ENCODE measurements at regions not wholly inside any gene's neighbourhood (a gene's known extent, or its start where the extent isn't known, plus 50 kb on each side); places are given as distances from the start of the nearest gene placed in this dataset.

GRCh38 chr3:30181581-30181980 lies 424.8 kb upstream of the TGFBR2 start (continued):
- TF ChIP-seq PATZ1 (CRISPR knock-in tag; IDR thresholded peaks at IDR 0.05; ENCODE audit: borderline replicate concordance) (no peak), ARNTL (CRISPR knock-in tag; IDR thresholded peaks at IDR 0.05; ENCODE audit: borderline replicate concordance, low read depth) (no peak), ZNF8 (CRISPR knock-in tag; IDR thresholded peaks at IDR 0.05) (no peak), GLIS3 (CRISPR knock-in tag; IDR thresholded peaks at IDR 0.05) (no peak), ISL1 (CRISPR knock-in tag; IDR thresholded peaks at IDR 0.05) (no peak)

- TF ChIP-seq RARB (CRISPR knock-in tag; IDR thresholded peaks at IDR 0.05) (no peak), TOX (CRISPR knock-in tag; IDR thresholded peaks at IDR 0.05; ENCODE audit: borderline replicate concordance) (no peak)
- ATAC-seq = no peak
These were observed 423.0 kb upstream of the TGFBR2 start for GRCh38 chr3:30183421-30183820.

GRCh38 chr3:30184091-30184810 lies 422.1 kb upstream of the TGFBR2 start:
- TF ChIP-seq CSDC2 (CRISPR knock-in tag; IDR thresholded peaks at IDR 0.05) = no peak
- no peak for TF ChIP-seq ZNF70 (CRISPR knock-in tag; IDR thresholded peaks at IDR 0.05)
- TF ChIP-seq ZC3H10 (CRISPR knock-in tag; IDR thresholded peaks at IDR 0.05) = no peak
- no peak for TF ChIP-seq POU6F1 (CRISPR knock-in tag; IDR thresholded peaks at IDR 0.05; ENCODE audit: borderline replicate concordance, low read depth)
- TF ChIP-seq ARNTL (CRISPR knock-in tag; IDR thresholded peaks at IDR 0.05; ENCODE audit: borderline replicate concordance, low read depth) = no peak
- no peak for TF ChIP-seq GLIS3 (CRISPR knock-in tag; IDR thresholded peaks at IDR 0.05)
- no peak for TF ChIP-seq SNAI2 (CRISPR knock-in tag; IDR thresholded peaks at IDR 0.05)
- no peak for TF ChIP-seq BACH2 (CRISPR knock-in tag; IDR thresholded peaks at IDR 0.05; ENCODE audit: borderline replicate concordance)
- TF ChIP-seq ISL1 (CRISPR knock-in tag; IDR thresholded peaks at IDR 0.05) = no peak
- TF ChIP-seq OSR1 (CRISPR knock-in tag; IDR thresholded peaks at IDR 0.05) = no peak
- no peak for TF ChIP-seq ZNF8 (CRISPR knock-in tag; IDR thresholded peaks at IDR 0.05)
- TF ChIP-seq ESRRG (CRISPR knock-in tag; IDR thresholded peaks at IDR 0.05) = no peak
- TF ChIP-seq PATZ1 (CRISPR knock-in tag; IDR thresholded peaks at IDR 0.05; ENCODE audit: borderline replicate concordance) = no peak
- ATAC-seq = no peak

GRCh38 chr3:30185872-30186271 lies 420.5 kb upstream of the TGFBR2 start:
- no peak for ATAC-seq
- no peak for TF ChIP-seq ZNF70 (CRISPR knock-in tag; IDR thresholded peaks at IDR 0.05)
- no peak for TF ChIP-seq TOX (CRISPR knock-in tag; IDR thresholded peaks at IDR 0.05; ENCODE audit: borderline replicate concordance)
- no peak for TF ChIP-seq ZNF8 (CRISPR knock-in tag; IDR thresholded peaks at IDR 0.05)
- no peak for TF ChIP-seq ESRRG (CRISPR knock-in tag; IDR thresholded peaks at IDR 0.05)
- TF ChIP-seq TSHZ2 (CRISPR knock-in tag; IDR thresholded peaks at IDR 0.05) = no peak
- no peak for TF ChIP-seq SNAI2 (CRISPR knock-in tag; IDR thresholded peaks at IDR 0.05)
- TF ChIP-seq CSRNP3 (CRISPR knock-in tag; IDR thresholded peaks at IDR 0.05) = no peak
- TF ChIP-seq BACH2 (CRISPR knock-in tag; IDR thresholded peaks at IDR 0.05; ENCODE audit: borderline replicate concordance) = no peak
- TF ChIP-seq ZFP3 (CRISPR knock-in tag; IDR thresholded peaks at IDR 0.05) = no peak
- TF ChIP-seq CREB5 (CRISPR knock-in tag; IDR thresholded peaks at IDR 0.05; ENCODE audit: low read depth) = no peak
- no peak for TF ChIP-seq OSR1 (CRISPR knock-in tag; IDR thresholded peaks at IDR 0.05)
- TF ChIP-seq POU6F1 (CRISPR knock-in tag; IDR thresholded peaks at IDR 0.05; ENCODE audit: borderline replicate concordance, low read depth) = no peak
- TF ChIP-seq PATZ1 (CRISPR knock-in tag; IDR thresholded peaks at IDR 0.05; ENCODE audit: borderline replicate concordance) = no peak
- no peak for TF ChIP-seq ZC3H10 (CRISPR knock-in tag; IDR thresholded peaks at IDR 0.05)

All from SK-N-SH treated with all-trans-retinoic acid at 6 μM for 48 hours (cell line).